HCT116 (cell line): ENCODE measurements at regions not wholly inside any gene's neighbourhood (a gene's known extent, or its start where the extent isn't known, plus 50 kb on each side); places are given as distances from the start of the nearest gene placed in this dataset.

Experiments used
- CTCF ChIP-seq, 3 experiments: fragments of 200-600 bp in 1 of 3; sonication (generic) in 1 of 3; IDR thresholded peaks in 2 of 3; conservative IDR thresholded peaks in 1 of 3; 2 replicates each; pipeline ENCODE4 v1.5.1; 2012 to 2017; ENCODE audit warnings: low read depth in 2 of 3, low read length in 2 of 3, antibody characterized with exemption in 1 of 3, borderline replicate concordance in 1 of 3, control low read depth in 1 of 3, mild to moderate bottlenecking in 1 of 3, mixed read lengths in 1 of 3, mixed run types in 1 of 3, moderate library complexity in 1 of 3; ENCODE audit not compliant: insufficient read depth in 1 of 3
- EZH2 ChIP-seq: fragments of 200-600 bp; sonication (generic); IDR thresholded peaks from 2 replicates; pipeline ENCODE4 v1.6.1; 2017; ENCODE audit warnings: antibody characterized with exemption, mixed run types
- POLR2A ChIP-seq: IDR thresholded peaks from 2 replicates; pipeline ENCODE4 v1.7.0; 2011; ENCODE audit warnings: borderline replicate concordance; ENCODE audit not compliant: insufficient read depth, insufficient read length; ENCODE audit errors: extremely low read depth
- POLR2AphosphoS5 ChIP-seq: IDR thresholded peaks from 2 replicates; pipeline ENCODE4 v1.6.1; 2011; ENCODE audit warnings: mild to moderate bottlenecking, low read depth, low read length, moderate library complexity
- RAD21 ChIP-seq: IDR thresholded peaks from 2 replicates; pipeline ENCODE4 v1.6.1; 2012; ENCODE audit warnings: low read depth, mild to moderate bottlenecking
- SRF ChIP-seq: IDR thresholded peaks from 2 replicates; pipeline ENCODE4 v1.6.1; 2012; ENCODE audit warnings: low read depth
- ZBTB33 ChIP-seq: IDR thresholded peaks from 2 replicates; pipeline ENCODE4 v1.6.1; 2011; ENCODE audit warnings: mild to moderate bottlenecking, low read length, moderate library complexity; ENCODE audit not compliant: insufficient replicate concordance; ENCODE audit errors: extremely low read depth

GRCh38 chr10:21061982-21062381 is 164.9 kb upstream of the NEBL start:
- TF ChIP-seq POLR2AphosphoS5 (no peak), EZH2 (no peak), CTCF (IDR thresholded peaks at IDR 0.05 in 2 of 3, conservative IDR thresholded peaks at IDR 0.05 in 1 of 3; ENCODE audit: borderline replicate concordance in 1 of 3, insufficient read depth in 1 of 3, low read depth in 2 of 3, low read length in 2 of 3) (no peak), ZBTB33 (no peak), POLR2A (no peak), SRF (no peak), RAD21 (no peak)
